ENCODE measurements at regions not wholly inside any gene's neighbourhood (a gene's known extent, or its start where the extent isn't known, plus 50 kb on each side); places are given as distances from the start of the nearest gene placed in this dataset.

DNA sequence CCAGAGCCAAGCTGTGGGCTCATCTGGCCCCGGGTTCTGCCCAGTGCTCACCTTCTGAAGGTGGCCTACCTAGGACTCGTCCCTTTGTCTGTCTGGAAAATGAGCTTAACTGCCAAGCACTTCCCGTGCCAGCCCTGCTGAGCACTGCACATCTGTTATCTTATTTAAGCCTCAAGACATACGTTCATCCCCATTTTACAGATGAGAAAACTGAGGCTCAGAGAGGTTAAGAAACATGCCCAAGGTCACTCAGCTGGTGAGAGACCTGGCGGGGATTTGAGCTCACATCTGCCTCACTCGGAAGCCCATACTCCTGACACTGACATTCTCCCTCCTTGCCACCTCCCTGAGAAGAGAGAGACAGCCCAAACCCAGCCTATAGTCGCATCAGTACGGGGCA lies 226.2 kb downstream of the MN1 start:
- TF ChIP-seq POLR2A (IDR thresholded peaks at IDR 0.05; ENCODE audit: extremely low read depth, insufficient read length) (no peak), MYC (IDR thresholded peaks at IDR 0.05; ENCODE audit: low read depth, low read length) (no peak)
- TF ChIP-seq, protein P1, sequence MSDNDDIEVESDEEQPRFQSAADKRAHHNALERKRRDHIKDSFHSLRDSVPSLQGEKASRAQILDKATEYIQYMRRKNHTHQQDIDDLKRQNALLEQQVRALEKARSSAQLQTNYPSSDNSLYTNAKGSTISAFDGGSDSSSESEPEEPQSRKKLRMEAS (IDR thresholded peaks at IDR 0.05; ENCODE audit: low read depth, low read length): no peak
- TF ChIP-seq, protein P2, sequence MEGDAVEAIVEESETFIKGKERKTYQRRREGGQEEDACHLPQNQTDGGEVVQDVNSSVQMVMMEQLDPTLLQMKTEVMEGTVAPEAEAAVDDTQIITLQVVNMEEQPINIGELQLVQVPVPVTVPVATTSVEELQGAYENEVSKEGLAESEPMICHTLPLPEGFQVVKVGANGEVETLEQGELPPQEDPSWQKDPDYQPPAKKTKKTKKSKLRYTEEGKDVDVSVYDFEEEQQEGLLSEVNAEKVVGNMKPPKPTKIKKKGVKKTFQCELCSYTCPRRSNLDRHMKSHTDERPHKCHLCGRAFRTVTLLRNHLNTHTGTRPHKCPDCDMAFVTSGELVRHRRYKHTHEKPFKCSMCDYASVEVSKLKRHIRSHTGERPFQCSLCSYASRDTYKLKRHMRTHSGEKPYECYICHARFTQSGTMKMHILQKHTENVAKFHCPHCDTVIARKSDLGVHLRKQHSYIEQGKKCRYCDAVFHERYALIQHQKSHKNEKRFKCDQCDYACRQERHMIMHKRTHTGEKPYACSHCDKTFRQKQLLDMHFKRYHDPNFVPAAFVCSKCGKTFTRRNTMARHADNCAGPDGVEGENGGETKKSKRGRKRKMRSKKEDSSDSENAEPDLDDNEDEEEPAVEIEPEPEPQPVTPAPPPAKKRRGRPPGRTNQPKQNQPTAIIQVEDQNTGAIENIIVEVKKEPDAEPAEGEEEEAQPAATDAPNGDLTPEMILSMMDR (IDR thresholded peaks at IDR 0.05; ENCODE audit: low read depth, low read length): no peak
- no peak for DNase-seq (ENCODE audit: low read depth)
- no peak overlapping the region for H3K4me3 ChIP-seq (ENCODE audit: low read depth, low read length)

DNA sequence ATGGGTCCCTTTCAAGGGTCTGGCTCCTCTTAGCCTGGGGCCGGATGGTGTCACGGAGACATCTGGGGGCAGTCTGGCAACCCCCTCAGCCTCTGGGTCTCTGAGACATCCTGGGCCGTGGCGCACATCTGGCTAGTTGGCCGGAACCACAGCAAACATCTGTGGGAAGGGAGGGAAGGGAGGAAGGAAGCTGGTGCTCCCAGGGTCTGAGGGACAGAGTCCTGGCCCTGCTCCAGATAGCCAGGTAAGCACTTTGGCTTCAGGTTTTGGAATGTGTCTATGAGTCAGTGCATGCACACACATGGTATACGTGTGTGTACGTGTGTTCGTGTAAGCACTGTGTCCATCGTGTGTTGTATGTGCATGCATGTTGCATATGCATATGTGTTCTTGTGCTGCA lies 225.1 kb downstream of the MN1 start:
- no peak for DNase-seq (ENCODE audit: low read depth)
- no peak overlapping the region for H3K4me3 ChIP-seq (ENCODE audit: low read depth, low read length)
- TF ChIP-seq MYC (IDR thresholded peaks at IDR 0.05; ENCODE audit: low read depth, low read length) (no peak), POLR2A (IDR thresholded peaks at IDR 0.05; ENCODE audit: extremely low read depth, insufficient read length) (no peak)
- TF ChIP-seq, protein P2 (IDR thresholded peaks at IDR 0.05; ENCODE audit: low read depth, low read length): no peak
- TF ChIP-seq, protein P1 (IDR thresholded peaks at IDR 0.05; ENCODE audit: low read depth, low read length): no peak

DNA sequence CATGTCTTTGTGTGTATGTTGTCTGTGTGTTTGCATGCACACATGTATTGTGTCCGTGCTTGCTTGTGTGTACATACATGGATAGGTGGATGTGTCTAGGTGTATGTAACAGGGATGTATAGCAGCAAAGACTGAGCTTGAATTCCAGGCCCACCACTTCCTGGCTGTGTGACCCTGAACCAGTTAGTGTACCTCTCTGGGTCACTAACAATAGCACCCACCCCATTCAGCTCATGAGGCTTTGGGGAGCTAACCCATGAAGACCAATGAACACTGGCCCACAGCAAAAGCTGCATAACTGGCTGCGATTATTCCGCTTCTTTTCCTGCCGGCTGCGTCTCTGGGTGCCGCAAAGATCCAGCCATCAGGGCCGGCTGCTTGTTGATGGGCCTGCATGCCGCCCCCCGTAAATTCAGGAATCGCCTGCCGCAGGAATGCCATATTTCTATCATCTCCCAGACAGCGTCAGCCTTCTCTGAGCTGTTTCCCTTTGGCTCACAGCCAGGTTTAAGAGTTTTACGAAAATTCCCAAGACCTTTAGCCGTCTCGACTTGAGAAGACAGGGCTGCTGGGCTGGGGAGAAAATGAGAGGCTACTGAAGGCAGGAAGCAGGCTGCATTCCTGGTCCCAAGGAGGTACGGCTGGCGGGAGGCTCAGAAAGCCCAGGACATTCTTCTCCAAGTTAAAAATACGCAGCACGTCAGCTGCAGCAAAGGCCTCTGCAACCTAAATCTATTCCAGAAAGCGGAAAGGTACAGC lies 224.6 kb downstream of the MN1 start:
- TF ChIP-seq POLR2A (IDR thresholded peaks at IDR 0.05; ENCODE audit: extremely low read depth, insufficient read length): no peak
- TF ChIP-seq, protein P2 (IDR thresholded peaks at IDR 0.05; ENCODE audit: low read depth, low read length): no peak
- TF ChIP-seq MYC (IDR thresholded peaks at IDR 0.05; ENCODE audit: low read depth, low read length): no peak
- TF ChIP-seq, protein P1 (IDR thresholded peaks at IDR 0.05; ENCODE audit: low read depth, low read length): no peak
- no peak for DNase-seq (ENCODE audit: low read depth)
- H3K4me3 ChIP-seq (ENCODE audit: low read depth, low read length): no peak overlapping the region

DNA sequence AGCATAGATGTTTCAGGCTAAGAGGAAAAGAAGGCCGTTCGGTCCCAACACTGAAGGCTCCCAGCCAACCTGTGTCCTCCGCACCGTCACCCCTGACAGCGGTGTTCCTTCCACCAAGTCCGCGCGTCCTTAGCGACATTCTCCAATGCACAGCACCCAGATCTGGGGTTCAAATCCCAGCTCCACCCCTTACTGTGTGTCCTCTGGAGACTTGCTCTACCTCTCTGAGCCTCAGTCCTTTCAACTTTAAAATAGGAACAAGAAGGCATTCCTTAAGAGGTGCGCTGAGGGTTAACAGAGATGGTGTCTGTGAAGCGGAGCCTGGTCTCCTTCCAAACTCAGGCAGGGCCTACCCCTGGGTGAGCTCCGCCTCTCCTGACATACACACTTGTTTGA lies 224.0 kb downstream of the MN1 start:
- TF ChIP-seq MYC (IDR thresholded peaks at IDR 0.05; ENCODE audit: low read depth, low read length): no peak
- no peak for TF ChIP-seq POLR2A (IDR thresholded peaks at IDR 0.05; ENCODE audit: extremely low read depth, insufficient read length)
- TF ChIP-seq, protein P2 (IDR thresholded peaks at IDR 0.05; ENCODE audit: low read depth, low read length): no peak
- TF ChIP-seq, protein P1 (IDR thresholded peaks at IDR 0.05; ENCODE audit: low read depth, low read length): no peak
- no peak for DNase-seq (ENCODE audit: low read depth)
- no peak overlapping the region for H3K4me3 ChIP-seq (ENCODE audit: low read depth, low read length)

DNA sequence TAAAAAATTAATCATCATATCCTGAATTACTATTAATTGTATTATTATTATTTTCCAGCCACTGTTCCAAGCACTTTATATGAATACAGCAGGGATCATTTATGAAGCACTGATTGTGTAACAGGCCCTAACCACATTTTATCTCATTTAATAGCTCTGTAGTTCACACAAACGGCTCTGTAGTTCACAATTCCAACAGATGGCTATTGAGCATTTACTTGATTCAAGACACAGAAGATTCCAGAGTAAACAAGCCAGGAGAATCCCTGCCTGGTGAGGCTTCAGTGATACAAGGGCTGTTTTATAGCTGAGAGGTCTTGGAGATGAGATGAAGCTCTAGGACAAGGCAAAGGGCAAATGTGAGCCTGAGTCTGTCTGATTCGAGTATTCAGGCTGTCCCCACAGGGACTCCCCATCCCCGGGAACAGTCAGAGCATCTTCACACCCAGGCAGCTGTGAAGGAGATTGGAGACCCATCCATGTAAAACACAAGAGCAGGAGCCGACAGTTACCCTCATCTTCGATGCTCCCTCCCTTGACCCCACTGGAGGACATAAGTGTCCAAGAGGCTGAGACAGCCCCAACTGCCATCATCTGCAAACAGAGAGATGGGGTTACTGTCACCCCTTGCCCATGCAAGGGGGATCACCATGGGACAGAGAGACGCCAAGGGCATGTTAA lies 222.5 kb downstream of the MN1 start:
- TF ChIP-seq, protein P2 (IDR thresholded peaks at IDR 0.05; ENCODE audit: low read depth, low read length): no peak
- no peak for TF ChIP-seq MYC (IDR thresholded peaks at IDR 0.05; ENCODE audit: low read depth, low read length)
- TF ChIP-seq, protein P1 (IDR thresholded peaks at IDR 0.05; ENCODE audit: low read depth, low read length): no peak
- no peak for TF ChIP-seq POLR2A (IDR thresholded peaks at IDR 0.05; ENCODE audit: extremely low read depth, insufficient read length)
- no peak overlapping the region for H3K4me3 ChIP-seq (ENCODE audit: low read depth, low read length)
- DNase-seq (ENCODE audit: low read depth): no peak

All from NB4 (cell line).